Esophagus muscularis mucosa (tissue), 4 donors: ENCODE measurements at regions not wholly inside any gene's neighbourhood (a gene's known extent, or its start where the extent isn't known, plus 50 kb on each side); places are given as distances from the start of the nearest gene placed in this dataset.

Experiments used
- DNase-seq: peaks from one replicate; pipeline ENCODE4 v3.0.0-alpha.2; 2017; ENCODE audit errors: extremely low spot score
- H3K27ac ChIP-seq, 4 donors: fragments of 200-600 bp; sonication (generic); replicated peaks in 1 of 4; 1 replicate in 3 of 4; 2 replicates in 1 of 4; pipeline ENCODE4 v1.5.1; 2016 to 2019; ENCODE audit warnings: mild to moderate bottlenecking in 1 of 4
- H3K27me3 ChIP-seq, 4 donors: fragments of 200-600 bp; sonication (generic); one replicate each; pipeline versions ENCODE4 v1.5.1 to v1.6.0; 2016 to 2019
- H3K36me3 ChIP-seq, 4 donors: fragments of 200-600 bp; sonication (generic); one replicate each; pipeline ENCODE4 v1.5.1; 2016 to 2019
- H3K4me1 ChIP-seq, 4 donors: fragments of 200-600 bp; sonication (generic); one replicate each; pipeline ENCODE4 v1.5.1; 2016 to 2019
- H3K4me3 ChIP-seq, 4 donors: fragments of 200-600 bp; sonication (generic); 1 replicate in 2 of 4; 2 replicates in 2 of 4; pipeline ENCODE4 v1.5.1; 2016 to 2019; ENCODE audit warnings: mild to moderate bottlenecking in 4 of 4, moderate library complexity in 1 of 4
- H3K9me3 ChIP-seq, 4 donors: fragments of 200-600 bp; sonication (generic); 1 replicate in 3 of 4; 2 replicates in 1 of 4; pipeline ENCODE4 v1.5.1; 2016 to 2019
- CTCF ChIP-seq, 3 experiments: fragments of 200-600 bp in 2 of 3; fragments of 450-650 bp in 1 of 3; sonication (generic) in 2 of 3; IDR thresholded peaks; one replicate each; pipeline ENCODE4 v1.5.1; 2017 to 2019; ENCODE audit warnings: antibody characterized with exemption in 3 of 3, mild to moderate bottlenecking in 2 of 3, moderate library complexity in 1 of 3
- EP300 ChIP-seq: sonication (generic); formaldehyde crosslinking; IDR thresholded peaks from one replicate; pipeline ENCODE4 v1.6.1; 2017; ENCODE audit warnings: antibody characterized with exemption
- POLR2A ChIP-seq: fragments of 450-650 bp; IDR thresholded peaks from one replicate; pipeline ENCODE4 v1.6.1; 2017; ENCODE audit warnings: antibody characterized with exemption, moderate library complexity, mild to moderate bottlenecking, low read depth
- POLR2AphosphoS5 ChIP-seq, 2 donors: sonication (generic); formaldehyde crosslinking; IDR thresholded peaks; one replicate each; pipeline ENCODE4 v1.6.1; 2017; ENCODE audit warnings: antibody characterized with exemption in 2 of 2
- WGBS: methylation state at CpG from one replicate; pipeline ENCODE4 v1.1.5; 2018; 5-methylcytosine and 5-hydroxymethylcytosine counted together
- intact Hi-C: fragments of 100-400 bp; cut with DNase I; formaldehyde crosslinking; loops from one replicate; pipeline ENCODE4 v1.15.1; 2023

- Histone ChIP-seq H3K27me3 (no peaks in the 10 kb centered on the region), H3K36me3 (no peaks in the 10 kb centered on the region), H3K4me3 (no peak overlapping the region), H3K9me3 (no peaks in the 10 kb centered on the region), H3K4me1 (no peaks in the 10 kb centered on the region), H3K27ac (no peak overlapping the region)
- intact Hi-C loops: no loop called here
- DNase-seq: no peak
- TF ChIP-seq EP300: no peak
- TF ChIP-seq CTCF (IDR thresholded peaks at IDR 0.05): no peak
- no peak for TF ChIP-seq POLR2A
- no peak for TF ChIP-seq POLR2AphosphoS5 (IDR thresholded peaks at IDR 0.05)
These were observed 96.7 kb upstream of the NOVA1 start for GRCh38 chr14:26694521-26694920.

- WGBS: 64% methylated on average over 4 of the region's 4 CpGs
- Histone ChIP-seq H3K27ac (no peak overlapping the region), H3K36me3 (no peaks in the 10 kb centered on the region), H3K27me3 (no peaks in the 10 kb centered on the region), H3K4me1 (no peaks in the 10 kb centered on the region), H3K4me3 (no peak overlapping the region), H3K9me3 (no peaks in the 10 kb centered on the region)
- no peak for DNase-seq
- TF ChIP-seq CTCF (IDR thresholded peaks at IDR 0.05): no peak
- no peak for TF ChIP-seq POLR2A
- TF ChIP-seq POLR2AphosphoS5 (IDR thresholded peaks at IDR 0.05): no peak
- TF ChIP-seq EP300: no peak
- intact Hi-C loops: no loop called here
These were observed 104.9 kb upstream of the NOVA1 start for GRCh38 chr14:26702721-26703230.

GRCh38 chr14:26703686-26704366, 106.0 kb upstream of the NOVA1 start:
- Histone ChIP-seq H3K27ac (no peak overlapping the region), H3K9me3 (no peaks in the 10 kb centered on the region), H3K4me1 (no peaks in the 10 kb centered on the region), H3K27me3 (no peaks in the 10 kb centered on the region), H3K36me3 (no peaks in the 10 kb centered on the region), H3K4me3 (no peak overlapping the region)
- TF ChIP-seq EP300: no peak
- TF ChIP-seq POLR2A: no peak
- TF ChIP-seq CTCF (IDR thresholded peaks at IDR 0.05): no peak
- no peak for TF ChIP-seq POLR2AphosphoS5 (IDR thresholded peaks at IDR 0.05)
- DNase-seq: no peak
- intact Hi-C loops: no loop called here
- WGBS: 70% methylated on average over 2 of the region's 2 CpGs

- no peaks in the 10 kb centered on the region for H3K36me3 ChIP-seq
- H3K4me1 ChIP-seq: no peaks in the 10 kb centered on the region
- H3K27me3 ChIP-seq: no peaks in the 10 kb centered on the region
- 68% methylated on average over 3 of the region's 3 CpGs for WGBS
- H3K27ac ChIP-seq: no peak overlapping the region
- no peak for DNase-seq
- TF ChIP-seq POLR2A: no peak
- TF ChIP-seq POLR2AphosphoS5 (IDR thresholded peaks at IDR 0.05): no peak
- no peak for TF ChIP-seq CTCF (IDR thresholded peaks at IDR 0.05)
- TF ChIP-seq EP300: no peak
- H3K9me3 ChIP-seq: no peaks in the 10 kb centered on the region
- no peak overlapping the region for H3K4me3 ChIP-seq
- intact Hi-C loops: no loop called here
These were observed 109.4 kb upstream of the NOVA1 start for GRCh38 chr14:26707234-26707633.

- Histone ChIP-seq H3K27me3 (no peaks in the 10 kb centered on the region), H3K4me3 (no peak overlapping the region), H3K27ac (no peak overlapping the region), H3K9me3 (no peaks in the 10 kb centered on the region), H3K36me3 (no peaks in the 10 kb centered on the region), H3K4me1 (no peaks in the 10 kb centered on the region)
- intact Hi-C loops: no loop called here
- DNase-seq: no peak
- TF ChIP-seq EP300: no peak
- TF ChIP-seq CTCF (IDR thresholded peaks at IDR 0.05): no peak
- TF ChIP-seq POLR2A: no peak
- TF ChIP-seq POLR2AphosphoS5 (IDR thresholded peaks at IDR 0.05): no peak
These were observed 111.2 kb upstream of the NOVA1 start for GRCh38 chr14:26709019-26709418.
